CD4-positive, alpha-beta T cell treated with Interleukin-17A for 1 hour (primary cell): ENCODE measurements at regions not wholly inside any gene's neighbourhood (a gene's known extent, or its start where the extent isn't known, plus 50 kb on each side); places are given as distances from the start of the nearest gene placed in this dataset.

Experiments
- DNase-seq: peaks from one replicate; pipeline ENCODE4 v3.0.0-alpha.2; 2020

DNA sequence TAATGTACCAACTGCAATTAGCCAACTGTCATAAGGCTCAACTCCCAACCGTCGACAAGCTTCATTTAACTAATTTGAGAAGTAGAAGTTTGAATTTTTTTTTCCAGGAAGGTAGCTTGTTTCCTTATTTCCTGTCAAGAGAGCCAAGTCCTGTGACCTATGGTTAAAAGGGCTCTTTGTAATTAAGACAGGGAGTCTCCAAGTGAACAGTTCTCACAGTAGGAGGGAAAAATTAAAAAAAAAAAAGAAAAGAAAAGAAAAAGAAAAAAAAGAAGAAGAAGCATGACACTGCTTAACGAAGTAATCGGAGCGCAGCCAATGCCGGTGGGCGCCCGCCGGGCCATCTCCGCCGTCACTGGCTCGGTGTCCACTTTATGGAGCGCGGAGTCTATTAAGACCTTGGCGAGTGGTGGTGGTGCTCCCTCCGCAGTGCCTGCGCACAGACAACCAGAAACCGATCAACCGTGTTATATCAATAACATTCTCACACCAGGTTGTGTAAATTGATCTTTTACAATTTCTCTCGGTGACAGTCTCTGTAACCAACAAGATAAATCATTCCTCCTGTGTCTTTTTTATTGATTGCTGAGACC is 197.2 kb upstream of the POU3F3 start:
- DNase-seq: no peak

DNA sequence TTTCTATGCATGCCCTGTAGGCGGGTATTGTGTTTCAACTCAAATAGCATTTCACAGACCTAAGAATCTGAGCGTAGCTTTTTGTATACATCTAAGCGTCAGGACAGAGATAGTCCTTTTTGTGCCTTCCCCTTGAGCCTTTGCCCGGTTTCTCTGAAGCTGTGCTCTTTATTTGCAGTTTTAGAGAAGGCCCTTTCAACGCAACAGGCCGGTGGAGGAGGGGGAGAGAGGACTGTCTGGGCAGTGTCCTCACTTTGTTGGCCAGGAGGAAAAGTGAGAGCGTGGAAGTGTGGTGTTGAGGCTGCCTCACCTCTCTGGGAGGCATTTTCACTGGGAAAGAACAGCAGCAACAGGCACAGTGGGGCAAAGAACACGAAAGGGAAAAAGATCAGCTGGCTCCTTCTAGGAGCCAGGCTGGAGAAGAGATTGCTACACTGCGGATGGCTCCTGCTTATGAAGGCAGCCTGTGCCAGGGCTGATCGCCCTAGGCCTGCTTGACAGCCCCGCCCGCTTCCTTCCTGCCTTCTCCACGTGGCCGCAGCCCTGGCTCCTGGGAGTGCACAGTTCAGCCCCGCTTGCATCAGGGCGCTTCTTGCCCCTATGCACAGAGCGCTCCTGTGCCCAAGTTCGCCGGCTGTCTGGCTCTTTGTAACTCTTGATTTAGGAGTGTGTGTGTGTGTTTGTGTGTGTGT is 195.6 kb upstream of the POU3F3 start:
- DNase-seq: no peak

DNA sequence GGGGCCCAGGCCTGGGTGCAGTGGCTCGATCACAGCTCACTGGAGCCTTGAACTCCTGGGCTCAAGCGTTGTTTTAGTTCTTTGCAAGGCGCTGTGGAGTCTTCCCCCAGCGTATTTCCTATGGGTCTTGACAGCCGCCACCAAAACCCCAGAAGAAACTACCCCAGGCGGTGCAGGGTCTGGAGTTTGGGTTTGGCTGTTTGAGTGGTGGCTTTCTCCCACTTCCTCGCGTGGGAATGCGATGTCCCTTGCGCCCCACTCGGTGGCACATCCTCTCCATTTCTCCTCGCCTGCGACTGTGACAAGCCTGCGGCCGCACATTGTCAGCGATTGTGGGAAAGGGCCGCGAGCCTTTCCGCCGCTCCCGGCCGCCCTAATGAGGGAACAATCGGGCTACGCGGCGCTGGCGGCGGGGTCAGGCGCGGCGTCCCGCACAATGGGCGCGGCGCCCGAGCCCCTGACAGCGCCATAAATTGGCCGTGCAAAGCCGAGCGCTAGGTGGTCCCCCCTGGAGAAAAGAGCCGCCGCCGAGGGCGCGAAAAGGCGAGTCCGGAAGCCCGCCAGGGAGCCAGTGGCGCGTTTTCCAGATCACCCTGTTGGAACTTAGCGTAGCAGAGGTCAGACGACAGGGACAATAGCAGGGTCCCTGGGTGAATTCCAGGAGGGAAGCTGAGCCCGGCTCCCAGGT is 194.9 kb upstream of the POU3F3 start:
- no peak for DNase-seq

DNA sequence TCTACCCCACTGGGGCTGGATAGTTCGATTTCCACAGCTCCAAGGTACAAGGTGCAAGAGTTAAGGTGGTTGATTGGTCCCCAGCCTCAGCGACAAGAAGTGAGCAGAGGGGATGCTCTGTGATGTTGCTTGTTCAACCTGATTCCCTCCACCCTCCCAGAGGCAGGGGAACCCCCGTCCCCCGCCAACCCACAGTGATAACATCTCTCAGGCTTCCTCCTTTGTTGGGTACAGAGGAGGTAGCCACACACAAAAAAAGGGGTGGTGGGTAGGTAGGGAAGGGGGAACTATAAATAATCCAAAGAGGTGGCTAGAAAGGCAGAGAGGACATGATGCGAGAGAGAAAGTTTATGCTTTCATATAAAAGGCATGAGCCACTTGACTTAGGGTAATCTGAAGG is 192.9 kb upstream of the POU3F3 start:
- no peak for DNase-seq

DNA sequence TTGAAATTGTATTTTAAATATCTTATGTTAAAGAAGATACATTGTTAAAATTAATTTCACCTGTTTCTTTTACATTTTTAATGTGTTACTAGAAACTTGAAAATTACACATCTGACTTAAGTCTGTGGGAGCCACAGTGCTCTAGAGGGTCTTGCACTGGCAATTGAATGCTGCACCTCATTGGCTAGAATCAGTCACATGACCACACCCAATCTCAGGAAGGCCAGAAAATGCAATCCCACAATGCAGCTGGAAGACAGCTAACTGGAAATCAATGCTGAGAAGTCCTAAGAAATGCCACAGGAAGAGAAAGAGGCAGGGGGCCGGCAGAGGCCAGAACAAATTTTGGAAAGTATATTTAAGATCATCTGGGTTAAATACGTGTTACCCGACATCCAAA is 189.2 kb upstream of the POU3F3 start:
- no peak for DNase-seq

DNA sequence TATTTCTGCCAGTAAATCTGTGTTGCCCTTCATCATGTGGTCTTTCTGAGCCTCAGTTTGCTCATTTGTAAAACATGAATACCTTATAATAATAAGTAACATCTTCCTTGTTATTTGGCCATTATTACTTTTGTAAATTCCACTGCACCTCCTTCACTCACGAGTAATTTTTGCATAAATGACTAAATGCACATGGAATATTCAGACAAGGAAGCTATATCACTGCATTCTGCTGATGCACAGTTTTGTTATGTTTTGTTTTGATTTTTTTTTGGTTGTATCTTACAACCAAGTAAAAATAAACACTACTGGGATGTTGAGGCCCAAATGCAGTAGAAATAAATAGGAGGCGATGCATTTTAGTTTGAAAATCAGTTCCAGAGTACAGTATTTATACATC is 185.3 kb upstream of the POU3F3 start:
- DNase-seq: no peak

DNA sequence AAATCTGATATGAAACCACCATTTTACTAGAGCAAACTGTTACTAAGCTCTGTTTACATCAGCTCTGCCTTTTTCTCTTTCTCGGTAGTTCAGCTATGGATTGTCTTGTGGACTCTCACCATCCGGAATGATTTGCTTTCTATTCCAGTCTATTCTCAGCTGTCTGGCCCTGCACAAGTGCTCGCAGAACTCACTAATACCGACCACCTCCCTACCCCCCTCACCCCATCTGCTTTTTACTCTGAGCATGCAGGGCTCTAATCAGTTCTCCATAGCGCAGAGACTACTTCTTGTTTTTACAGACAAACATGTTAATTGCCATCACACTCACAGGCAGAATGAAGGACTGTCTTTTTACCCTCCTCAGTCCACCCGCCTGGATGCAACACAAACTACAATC is 180.7 kb upstream of the POU3F3 start:
- no peak for DNase-seq

DNA sequence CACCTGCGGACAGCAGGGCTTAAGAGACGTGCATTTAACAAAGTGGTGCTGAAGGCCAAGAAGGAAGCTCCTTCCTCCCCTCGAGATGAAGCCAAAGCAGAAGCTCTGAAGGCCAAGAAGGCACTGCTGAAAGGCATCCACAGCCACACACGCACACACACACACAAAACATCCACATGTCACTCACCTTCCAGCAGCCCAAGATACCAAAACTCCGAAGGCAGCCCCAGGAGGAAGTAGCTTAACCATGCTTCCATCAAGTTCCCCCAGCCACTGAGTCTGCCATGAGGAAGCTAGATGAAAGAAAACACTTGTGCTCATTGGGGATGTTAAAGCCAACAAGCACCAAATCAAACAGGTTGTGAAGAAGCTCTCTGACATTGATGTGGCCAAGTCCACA is 175.7 kb upstream of the POU3F3 start:
- DNase-seq: no peak

DNA sequence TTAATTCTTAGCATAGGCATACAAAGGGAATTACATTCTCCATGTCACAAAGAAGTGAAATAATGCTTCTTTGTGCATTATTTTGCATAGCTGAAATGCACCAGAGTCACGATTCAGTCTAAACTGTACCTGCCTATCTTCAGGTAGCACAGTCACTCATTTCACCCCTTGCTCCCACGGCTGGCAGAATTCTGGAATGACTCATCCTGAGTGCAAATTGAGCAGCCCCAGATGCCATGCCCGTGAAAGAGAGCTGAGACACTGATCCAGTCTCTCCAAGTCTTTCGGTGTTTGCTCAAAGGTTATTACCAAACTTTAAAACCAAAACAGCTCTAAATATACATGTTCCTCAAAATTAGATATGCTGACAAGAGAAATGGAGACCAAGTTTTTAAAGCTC is 168.3 kb upstream of the POU3F3 start:
- DNase-seq: no peak

DNA sequence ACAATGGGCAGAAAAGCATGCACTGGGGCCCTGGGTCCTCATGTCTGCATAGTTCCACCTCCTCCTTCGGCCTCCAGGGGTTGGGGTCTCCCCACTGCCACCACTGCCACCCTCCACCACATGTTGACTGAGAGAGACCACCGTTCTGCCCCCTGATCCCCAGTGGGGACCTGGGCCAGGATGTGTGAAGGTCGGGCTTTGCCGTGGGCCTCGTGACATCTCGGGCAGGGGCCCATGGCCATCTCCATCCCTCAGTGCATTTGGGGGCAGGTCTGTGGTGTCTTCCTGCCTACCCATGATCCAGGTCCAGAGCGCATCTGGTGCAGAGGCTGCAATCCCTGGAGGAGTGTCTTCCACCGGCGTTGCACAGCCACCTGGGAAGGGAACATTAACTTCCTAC is 166.8 kb upstream of the POU3F3 start:
- no peak for DNase-seq

DNA sequence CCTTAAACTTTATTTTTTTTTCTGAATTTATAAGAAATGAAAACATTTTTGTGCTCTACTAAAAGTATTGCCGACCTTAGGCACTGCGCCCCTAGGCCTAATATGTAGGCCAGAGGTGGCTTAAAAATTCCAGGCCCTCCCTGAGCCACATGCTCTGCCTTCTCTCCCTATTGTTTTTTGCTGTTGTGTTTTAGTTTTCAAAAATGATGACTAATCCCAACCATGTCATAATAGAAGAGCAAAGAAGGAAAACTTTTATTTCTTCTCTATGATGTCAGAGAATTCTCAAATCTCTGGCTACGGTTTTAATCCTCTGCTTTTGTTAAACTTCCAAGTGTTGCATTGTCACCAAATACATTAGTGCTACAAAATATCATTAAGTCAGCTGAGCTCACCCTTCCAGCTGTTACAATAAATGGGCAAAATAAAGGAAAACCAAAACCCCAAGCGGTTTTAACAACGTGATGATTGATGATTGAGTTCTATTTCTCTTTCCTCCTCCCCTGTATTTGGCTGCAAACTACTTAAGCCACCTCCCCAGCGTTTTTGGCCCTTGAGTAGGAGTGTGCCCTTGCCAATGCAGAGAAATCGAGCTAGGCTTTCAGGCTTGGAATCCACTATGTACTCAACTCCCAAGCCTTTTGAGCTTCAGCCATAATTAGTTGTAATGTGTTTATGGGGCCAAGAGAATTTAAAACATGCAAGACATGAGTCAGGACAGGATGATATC is 163.5 kb upstream of the POU3F3 start:
- DNase-seq: no peak

DNA sequence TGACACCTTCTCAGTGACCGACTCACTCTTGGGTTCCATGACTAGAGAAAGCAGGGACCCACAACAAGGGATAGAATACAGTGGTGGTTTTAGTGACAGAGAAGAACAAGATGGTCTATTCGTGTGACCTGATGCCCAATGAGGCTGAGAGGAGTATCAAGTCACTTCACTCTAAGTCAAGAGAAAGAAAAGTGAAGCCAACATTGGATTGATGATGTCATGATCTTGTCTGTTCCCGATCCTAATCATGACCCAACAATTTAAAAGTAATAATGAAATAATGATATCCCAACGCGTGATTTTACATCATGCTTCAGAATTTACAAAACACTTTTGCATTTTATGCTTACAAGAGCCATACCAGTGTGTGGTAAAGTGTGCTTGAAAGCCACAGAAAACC is 155.6 kb upstream of the POU3F3 start:
- DNase-seq: no peak

DNA sequence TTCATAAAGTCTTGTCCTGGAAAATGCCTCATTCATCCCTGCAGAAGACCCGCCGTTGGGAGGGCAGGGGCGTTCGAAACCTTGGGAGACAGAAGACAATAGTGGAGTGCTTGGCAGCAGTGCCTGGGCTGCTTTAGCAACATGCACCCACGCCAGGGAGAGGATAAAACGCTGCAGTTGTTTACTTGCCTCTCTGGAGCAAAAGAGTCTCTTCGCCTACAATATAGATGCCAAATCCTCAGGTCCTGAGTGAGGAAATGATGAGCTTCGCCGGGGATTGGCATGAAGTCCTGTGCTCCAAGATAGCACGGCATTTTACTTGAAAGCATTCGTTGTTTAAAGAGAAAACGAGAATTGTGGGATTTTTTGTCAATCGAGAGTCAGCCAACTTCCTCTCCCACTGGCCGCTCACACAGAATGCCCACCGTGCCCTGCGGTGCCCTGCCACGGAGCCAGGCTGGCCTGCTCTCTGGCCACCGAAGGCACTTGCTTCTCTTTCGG is 152.5 kb upstream of the POU3F3 start:
- no peak for DNase-seq

DNA sequence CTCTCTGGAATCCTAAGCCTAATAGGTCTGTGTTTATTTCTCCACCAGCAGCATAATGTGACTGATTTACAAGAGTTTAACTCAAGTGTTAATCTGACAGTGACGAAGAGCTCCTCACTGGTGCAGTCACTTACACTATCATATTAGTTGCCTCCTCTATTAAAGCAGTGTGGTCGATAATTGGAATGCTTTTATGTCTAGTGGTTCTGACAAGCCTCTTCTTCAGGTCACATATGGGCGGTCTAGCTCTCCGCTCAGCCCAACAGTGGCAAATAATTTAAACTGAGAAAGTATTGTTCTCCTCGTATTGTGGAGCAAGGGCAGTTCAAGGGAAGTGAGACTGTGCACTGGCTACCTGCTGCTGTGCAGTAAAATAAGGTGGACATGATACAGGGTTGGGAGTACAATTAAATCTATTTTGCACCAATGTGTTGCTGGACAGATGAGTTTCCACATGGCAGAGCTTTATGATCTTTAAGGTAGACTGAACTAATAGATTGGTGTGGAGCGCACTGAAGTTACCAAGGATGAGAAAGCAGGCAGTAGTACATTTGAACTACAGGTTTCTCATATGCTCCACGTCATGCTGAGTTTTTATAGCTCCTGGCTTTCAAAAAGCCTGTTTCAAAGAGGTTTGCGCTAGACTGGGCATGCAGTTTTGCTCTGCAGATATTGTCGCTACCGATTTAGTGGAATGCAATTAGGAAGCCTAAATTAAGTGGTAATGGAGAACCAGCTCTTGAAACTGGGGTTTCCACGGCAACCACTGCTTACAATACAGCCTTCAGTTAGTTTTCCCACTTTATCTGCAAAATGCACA is 151.7 kb upstream of the POU3F3 start:
- DNase-seq: no peak

DNA sequence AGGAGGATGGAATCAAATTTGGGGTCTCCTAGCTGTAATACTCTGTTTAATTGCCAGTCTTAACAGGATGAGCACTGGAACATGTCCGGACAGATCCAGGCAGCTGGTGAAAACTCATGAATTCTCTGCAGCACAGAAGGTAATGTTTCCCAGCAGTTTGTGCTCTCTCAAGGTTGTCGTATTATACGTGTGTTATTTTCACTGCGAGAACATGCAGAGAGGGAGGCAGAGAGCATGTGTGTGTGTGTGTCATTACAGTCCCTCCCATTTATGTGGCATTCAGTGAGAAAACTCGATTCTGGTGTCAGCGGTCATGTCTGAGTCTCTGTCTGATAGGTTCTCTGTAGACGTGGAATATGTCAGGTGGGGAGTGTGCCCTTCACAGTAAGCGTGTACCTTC is 150.2 kb upstream of the POU3F3 start:
- no peak for DNase-seq

DNA sequence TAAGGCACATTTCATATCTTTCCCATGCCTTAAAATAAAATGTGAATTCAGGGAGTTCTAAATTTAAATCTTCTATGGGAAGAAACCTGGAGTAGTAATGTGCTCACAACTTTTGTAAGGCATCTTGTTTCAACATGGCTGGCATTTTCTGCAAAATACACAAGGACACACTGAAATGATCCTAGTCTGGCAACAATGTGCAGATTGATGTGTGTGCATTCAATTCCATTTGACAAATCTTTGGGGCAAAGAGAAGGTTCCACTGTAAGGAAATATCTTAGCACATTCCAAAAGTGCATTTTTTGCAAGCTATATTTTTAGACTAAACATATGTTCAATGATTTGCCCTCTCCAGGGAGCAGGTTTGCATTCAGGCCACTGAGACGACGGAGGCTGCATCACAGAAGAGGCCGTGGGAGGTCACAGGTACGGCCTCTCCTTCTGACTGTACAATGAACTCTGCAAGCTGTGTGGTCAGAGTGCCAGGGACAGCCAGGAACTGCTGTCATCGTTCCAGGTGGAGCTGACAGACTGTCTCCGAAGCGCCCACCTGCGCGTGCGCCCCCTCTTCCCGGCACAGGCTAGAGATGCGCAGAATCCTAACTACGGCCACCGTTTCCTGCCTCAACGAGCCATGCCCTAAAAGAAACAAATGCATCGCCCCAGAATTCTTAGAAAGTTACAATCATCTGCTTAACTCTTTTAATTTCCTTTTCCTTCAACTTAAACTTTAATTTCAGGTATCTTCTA is 149.2 kb upstream of the POU3F3 start:
- no peak for DNase-seq

DNA sequence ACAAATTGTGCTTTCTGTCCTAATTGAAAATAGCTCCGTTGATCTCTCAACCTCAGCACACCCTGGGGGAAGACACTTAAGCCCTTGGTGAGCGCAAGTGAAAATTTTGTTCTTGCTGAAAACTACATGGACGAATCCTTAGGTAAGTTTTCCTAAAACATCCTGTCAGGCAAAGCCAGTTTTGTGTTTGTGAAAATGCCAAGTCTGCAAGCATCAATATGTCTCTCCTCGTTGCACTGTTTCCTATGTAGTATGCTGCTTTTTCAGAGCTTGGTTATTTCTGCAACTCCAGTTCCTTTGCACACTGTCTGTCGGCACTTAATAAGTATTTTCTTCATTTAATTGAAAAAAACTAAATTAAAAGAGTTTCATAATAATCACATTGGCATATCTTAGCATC is 146.9 kb upstream of the POU3F3 start:
- no peak for DNase-seq

DNA sequence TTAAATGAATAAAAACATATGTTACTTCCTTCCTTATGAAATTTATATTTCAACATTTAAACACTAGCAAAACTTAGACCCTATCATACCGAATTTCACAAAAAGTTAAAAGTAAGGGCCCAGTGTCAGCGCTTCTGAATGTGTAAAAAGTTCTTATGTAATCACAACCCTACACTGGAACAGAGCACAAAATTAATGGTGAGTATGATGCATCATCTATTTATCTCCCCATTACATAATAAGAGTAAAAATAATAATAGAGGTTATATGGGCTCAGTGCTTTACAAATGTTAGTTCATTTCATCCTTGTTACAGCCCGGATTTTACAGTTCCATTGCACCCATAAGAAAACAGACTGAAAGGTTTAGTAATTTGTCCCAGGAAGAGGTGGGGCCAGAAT is 144.9 kb upstream of the POU3F3 start:
- DNase-seq: no peak

DNA sequence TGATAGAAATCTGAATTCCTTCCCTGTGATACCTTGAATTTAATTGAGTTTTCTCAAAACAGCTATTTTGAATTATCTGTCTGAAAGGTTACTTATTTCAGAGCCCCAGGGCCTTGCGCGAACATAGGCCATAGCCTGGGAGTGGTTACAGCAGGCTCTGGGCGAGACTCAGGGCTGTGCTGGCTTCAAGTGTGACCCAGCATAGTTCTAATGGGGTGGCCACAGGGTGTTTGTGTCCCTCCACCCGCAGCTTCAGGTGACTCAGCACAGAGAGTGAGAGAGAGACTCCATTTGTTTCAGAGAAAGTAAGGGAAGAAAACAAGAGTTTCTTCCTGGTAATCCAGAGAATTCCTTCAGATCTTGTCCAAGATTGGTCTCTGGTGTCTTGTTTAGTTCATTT is 137.9 kb upstream of the POU3F3 start:
- DNase-seq: no peak

DNA sequence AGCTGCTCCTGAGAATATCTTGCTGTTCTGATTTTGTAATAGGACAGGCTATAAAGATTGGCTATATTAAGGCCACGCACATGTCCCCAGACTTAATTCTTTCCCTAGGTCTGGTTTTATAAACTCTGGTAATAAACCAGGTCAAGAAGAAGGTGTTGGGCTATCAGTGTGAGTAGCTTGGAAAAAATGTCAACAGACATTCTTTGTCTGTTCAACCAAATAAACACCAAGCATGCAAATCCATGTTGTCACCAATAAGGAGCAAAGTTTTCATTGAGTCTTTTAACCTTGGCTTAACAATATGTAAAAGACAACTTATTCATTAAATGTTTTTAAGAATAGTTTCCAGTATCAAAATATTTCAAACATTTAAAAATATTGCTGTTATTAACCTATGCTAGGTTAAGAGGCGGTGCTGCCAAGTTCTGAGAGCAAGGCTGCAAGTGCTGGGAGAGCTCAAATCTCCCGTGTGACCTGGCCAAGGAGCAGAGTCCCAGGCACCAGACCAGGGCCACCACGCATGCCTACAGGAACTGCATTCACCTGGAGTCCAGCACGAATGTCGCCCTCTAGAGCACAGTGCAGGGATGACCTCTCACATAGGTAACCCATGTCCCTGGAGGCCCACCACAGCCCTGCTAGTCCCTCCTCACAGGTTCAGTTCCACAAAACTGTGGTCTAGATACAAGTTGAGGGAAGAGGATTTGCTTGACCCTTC is 120.5 kb upstream of the POU3F3 start:
- no peak for DNase-seq

DNA sequence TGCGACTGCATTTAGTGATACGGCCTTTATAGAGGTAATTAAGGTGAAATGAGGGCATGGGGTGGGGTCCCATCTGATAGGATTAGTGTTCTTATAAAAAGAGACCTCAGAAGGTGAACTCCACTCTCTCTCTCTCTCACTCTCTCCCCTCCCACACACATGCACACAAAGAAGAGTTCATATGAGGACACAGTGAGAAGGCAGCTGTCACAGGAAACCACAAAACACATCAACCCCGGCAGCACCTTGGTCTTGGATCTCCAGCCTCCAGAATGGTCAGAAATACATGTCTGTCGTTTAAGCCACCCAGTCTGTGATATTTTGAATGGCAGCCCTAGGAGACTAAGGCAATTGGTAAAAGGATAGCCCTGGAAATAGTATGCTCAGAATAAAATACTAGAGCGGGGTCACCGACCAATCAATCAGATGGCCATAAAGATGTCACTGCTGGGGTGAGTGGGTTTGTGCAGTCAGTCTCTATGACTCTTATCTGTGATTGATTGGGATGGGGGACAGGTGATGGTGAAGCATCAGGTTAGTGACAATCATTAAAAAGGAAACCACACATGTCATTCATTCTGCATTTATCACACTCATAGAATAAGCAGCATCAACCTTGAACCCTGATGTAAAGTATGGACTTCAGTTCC is 118.9 kb upstream of the POU3F3 start:
- no peak for DNase-seq
